Calu3 (cell line): ENCODE measurements at regions not wholly inside any gene's neighbourhood (a gene's known extent, or its start where the extent isn't known, plus 50 kb on each side); places are given as distances from the start of the nearest gene placed in this dataset.

ENCODE experiments used
- BruUV-seq: library from RNA; stranded (reverse); fragments of 400-500 nt; replicated peaks from 2 replicates; lab custom pipeline; 2021; lab: Mats Ljungman, UMichigan
- CTCF ChIA-PET: fragments of 300-600 bp; sonication (Branson Sonifier 250); formaldehyde crosslinking; loops from one replicate; lab custom pipeline; 2022; ENCODE audit warnings: antibody characterized with exemption; lab: Charles Lee
- DNase-seq: peaks from one replicate; pipeline ENCODE4 v3.0.0; 2022
- H3K27ac Mint-ChIP-seq: one replicate; pipeline ENCODE4 v1.8.0; 2022; ENCODE audit warnings: mixed read lengths; ENCODE audit not compliant: unreplicated experiment
- H3K27me3 Mint-ChIP-seq: one replicate; pipeline ENCODE4 v1.8.0; 2022; ENCODE audit warnings: mixed read lengths; ENCODE audit not compliant: unreplicated experiment
- H3K36me3 Mint-ChIP-seq: one replicate; pipeline ENCODE4 v1.8.0; 2022; ENCODE audit warnings: mild to moderate bottlenecking, moderate library complexity, mixed read lengths; ENCODE audit not compliant: insufficient read depth, unreplicated experiment
- H3K4me1 Mint-ChIP-seq: one replicate; pipeline ENCODE4 v1.8.0; 2022; ENCODE audit warnings: mild to moderate bottlenecking, low read depth, mixed read lengths; ENCODE audit not compliant: unreplicated experiment
- H3K4me3 Mint-ChIP-seq: one replicate; pipeline ENCODE4 v1.8.0; 2022; ENCODE audit warnings: mild to moderate bottlenecking, low read depth, moderate library complexity, mixed read lengths; ENCODE audit not compliant: unreplicated experiment
- H3K9me3 Mint-ChIP-seq: one replicate; pipeline ENCODE4 v1.8.0; 2022; ENCODE audit warnings: low read depth, mixed read lengths; ENCODE audit not compliant: unreplicated experiment
- intact Hi-C: fragments of 100-400 bp; cut with micrococcal nuclease; formaldehyde crosslinking; loops from one replicate; pipeline ENCODE4 v1.10.0; 2022; ENCODE audit not compliant: unreplicated experiment
- TF ChIP-seq, protein P1 (sequence below): fragments of 200-600 bp; IDR thresholded peaks from one replicate; pipeline ENCODE4 v1.8.0; 2022; ENCODE audit warnings: antibody characterized with exemption; ENCODE audit not compliant: unreplicated experiment

DNA sequence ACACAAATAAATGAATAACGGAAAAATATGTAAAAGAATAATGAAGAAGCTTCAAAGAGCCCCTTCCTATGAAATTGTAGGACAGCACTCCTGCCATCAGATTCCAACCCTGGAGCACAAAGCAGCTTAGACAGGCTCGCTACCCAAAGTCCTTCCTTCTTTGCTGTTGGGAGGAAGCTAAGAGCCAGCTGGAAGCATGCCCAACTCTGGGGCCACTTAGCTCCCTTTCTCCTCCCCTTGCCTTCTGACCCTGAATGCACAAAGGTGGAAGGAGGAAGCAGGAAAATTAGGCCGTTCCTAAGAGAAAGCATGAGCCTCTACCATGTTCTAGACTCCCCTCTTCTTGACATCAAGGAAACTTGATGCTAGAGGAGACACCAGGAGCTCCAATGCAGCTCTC, 700.8 kb downstream of the RNF144A start:
- Mint-ChIP-seq H3K27ac (no peak overlapping the region), H3K36me3 (no peaks in the 10 kb centered on the region), H3K9me3 (peaks cover 2% of the 10 kb centered on the region), H3K4me3 (no peak overlapping the region), H3K4me1 (peaks cover 23% of the 10 kb centered on the region), H3K27me3 (no peaks in the 10 kb centered on the region)
- CTCF ChIA-PET = interaction anchor here (1.3 kb wide), 1 partner anchor 8 kb away, joined by 5 read pairs; no protein-coding TSS in a partner anchor
- TF ChIP-seq, protein P1, sequence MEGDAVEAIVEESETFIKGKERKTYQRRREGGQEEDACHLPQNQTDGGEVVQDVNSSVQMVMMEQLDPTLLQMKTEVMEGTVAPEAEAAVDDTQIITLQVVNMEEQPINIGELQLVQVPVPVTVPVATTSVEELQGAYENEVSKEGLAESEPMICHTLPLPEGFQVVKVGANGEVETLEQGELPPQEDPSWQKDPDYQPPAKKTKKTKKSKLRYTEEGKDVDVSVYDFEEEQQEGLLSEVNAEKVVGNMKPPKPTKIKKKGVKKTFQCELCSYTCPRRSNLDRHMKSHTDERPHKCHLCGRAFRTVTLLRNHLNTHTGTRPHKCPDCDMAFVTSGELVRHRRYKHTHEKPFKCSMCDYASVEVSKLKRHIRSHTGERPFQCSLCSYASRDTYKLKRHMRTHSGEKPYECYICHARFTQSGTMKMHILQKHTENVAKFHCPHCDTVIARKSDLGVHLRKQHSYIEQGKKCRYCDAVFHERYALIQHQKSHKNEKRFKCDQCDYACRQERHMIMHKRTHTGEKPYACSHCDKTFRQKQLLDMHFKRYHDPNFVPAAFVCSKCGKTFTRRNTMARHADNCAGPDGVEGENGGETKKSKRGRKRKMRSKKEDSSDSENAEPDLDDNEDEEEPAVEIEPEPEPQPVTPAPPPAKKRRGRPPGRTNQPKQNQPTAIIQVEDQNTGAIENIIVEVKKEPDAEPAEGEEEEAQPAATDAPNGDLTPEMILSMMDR = no peak
- intact Hi-C loops = no loop called here
- BruUV-seq = no TSS peak
- DNase-seq = no peak

DNA sequence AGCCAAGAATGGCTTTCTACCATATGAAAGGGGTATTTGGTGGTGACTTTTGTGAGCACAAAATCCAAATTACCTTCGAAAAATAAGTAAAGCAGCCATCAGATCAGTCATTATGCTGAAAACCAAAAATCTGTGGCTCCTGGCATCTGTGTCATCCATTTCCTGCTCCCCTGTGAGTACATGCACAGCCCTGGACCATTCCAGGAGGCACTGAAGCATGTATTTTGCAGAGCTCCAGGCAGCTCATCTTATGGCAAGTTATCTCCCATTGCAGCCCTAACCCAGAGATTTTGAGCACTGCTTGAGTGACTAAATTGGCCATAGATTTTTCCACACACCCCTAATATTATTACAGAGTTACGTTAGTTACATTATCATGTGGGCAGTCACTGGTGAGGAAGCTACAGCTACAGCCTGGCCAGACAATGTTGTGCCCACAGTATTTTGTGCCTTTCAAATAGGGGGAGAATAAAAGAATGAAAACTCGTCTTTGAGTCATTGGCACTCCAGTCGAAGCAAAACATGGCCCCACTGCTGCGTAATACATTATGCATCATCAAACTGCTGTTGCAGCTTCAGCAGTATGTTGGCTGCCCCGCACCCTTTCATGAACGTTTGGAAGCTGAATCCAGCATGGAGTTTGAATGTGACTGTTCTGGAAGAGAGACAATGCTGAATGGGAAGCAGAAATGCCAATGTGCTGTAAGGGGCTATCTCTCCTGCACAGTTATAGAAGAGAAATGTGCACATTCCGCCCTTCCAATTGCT, 702.2 kb downstream of the RNF144A start:
- intact Hi-C loops = no loop called here
- no peak for DNase-seq
- BruUV-seq = no TSS peak
- H3K36me3 Mint-ChIP-seq = no peaks in the 10 kb centered on the region
- no peak overlapping the region for H3K4me3 Mint-ChIP-seq
- H3K9me3 Mint-ChIP-seq = peaks cover 2% of the 10 kb centered on the region
- H3K4me1 Mint-ChIP-seq = peaks cover 23% of the 10 kb centered on the region
- CTCF ChIA-PET = interaction anchor here (0.6 to 1.3 kb wide), 2 partner anchors 10 to 229 kb away, joined by 5 read pairs; no protein-coding TSS in a partner anchor
- TF ChIP-seq, protein P1 = no peak
- no peaks in the 10 kb centered on the region for H3K27me3 Mint-ChIP-seq
- peak overlapping the region; percentile 42 for H3K27ac Mint-ChIP-seq

DNA sequence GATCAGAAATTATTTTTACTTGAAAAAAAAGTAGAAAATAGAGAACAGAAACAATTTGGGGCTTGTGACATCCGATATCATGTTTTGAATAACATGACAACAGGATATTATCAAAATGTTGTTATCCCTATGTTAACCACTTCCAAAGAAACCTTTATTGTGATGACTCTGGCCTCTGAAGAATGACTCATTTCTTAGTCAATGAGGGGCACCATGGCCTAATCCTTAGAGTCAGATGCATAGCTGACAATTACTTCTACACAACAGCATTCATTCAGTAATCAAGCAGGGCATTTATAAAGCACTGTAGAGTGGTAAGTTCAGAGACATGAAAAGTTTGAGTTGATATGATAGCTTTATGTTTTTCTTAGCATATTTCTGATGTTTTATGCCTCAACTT, 703.0 kb downstream of the RNF144A start:
- no peak for DNase-seq
- CTCF ChIA-PET = interaction anchor here (0.6 kb wide), 1 partner anchor 160 kb away, joined by 4 read pairs; no protein-coding TSS in a partner anchor
- peaks cover 23% of the 10 kb centered on the region for H3K4me1 Mint-ChIP-seq
- H3K4me3 Mint-ChIP-seq = no peak overlapping the region
- no peak overlapping the region for H3K27ac Mint-ChIP-seq
- TF ChIP-seq, protein P1 = no peak
- H3K9me3 Mint-ChIP-seq = peaks cover 2% of the 10 kb centered on the region
- no peaks in the 10 kb centered on the region for H3K27me3 Mint-ChIP-seq
- no TSS peak for BruUV-seq
- H3K36me3 Mint-ChIP-seq = no peaks in the 10 kb centered on the region
- intact Hi-C loops = no loop called here

DNA sequence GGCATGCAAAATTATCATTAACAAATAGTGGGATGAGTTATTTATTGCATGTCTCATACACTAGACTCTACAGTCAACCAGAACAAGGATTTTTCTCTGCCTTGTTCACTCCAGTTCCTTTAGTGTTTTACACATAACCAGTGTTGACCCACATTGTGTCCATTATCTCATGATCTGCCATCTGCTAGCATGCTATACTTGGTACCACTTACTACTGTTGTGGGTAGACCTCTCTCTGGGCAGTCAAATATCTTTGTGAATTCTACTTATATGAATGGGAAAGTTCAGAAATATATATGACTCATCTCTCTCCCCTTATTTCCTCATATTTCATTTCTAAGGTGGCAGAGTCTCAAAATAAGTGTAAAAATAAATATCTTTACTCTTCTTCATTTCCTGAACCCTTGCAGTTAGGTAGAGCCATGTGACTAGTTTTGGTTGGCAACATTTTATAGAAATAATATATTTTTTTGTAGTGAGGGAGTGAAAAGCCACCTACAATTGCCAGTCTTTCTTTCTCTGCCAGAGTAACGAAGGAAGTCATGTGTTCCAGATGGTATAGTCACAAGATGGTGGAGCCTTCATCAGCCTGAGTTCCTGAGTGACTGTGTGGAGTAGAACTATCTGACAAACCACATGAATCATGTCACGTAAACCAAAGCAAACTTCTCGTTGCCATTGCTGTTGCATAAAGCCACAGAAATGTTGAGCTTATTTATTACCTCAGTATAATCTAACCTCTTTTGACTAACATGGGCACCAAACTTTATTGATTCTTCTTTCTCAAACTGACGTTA, 704.0 kb downstream of the RNF144A start:
- TF ChIP-seq, protein P1 = no peak
- Mint-ChIP-seq H3K9me3 (peaks cover 2% of the 10 kb centered on the region), H3K36me3 (no peaks in the 10 kb centered on the region), H3K4me1 (peaks cover 23% of the 10 kb centered on the region), H3K4me3 (no peak overlapping the region), H3K27ac (no peak overlapping the region), H3K27me3 (no peaks in the 10 kb centered on the region)
- intact Hi-C loops = no loop called here
- BruUV-seq = no TSS peak
- DNase-seq = no peak
- CTCF ChIA-PET = no interaction called here
